GM18507 (cell line): ENCODE measurements at regions not wholly inside any gene's neighbourhood (a gene's known extent, or its start where the extent isn't known, plus 50 kb on each side); places are given as distances from the start of the nearest gene placed in this dataset.

Source experiments
- DNase-seq: peaks from one replicate; pipeline ENCODE4 v3.0.0; 2011; ENCODE audit warnings: low read depth; ENCODE audit not compliant: insufficient read length; ENCODE audit errors: extremely low spot score
- FAIRE-seq: peaks from 2 replicates; lab custom pipeline; 2011; peaks lifted over from hg19 to GRCh38; lab: Jason Lieb, UNC

GRCh38 chr12:115860619-115861018 lies 416.9 kb downstream of the MED13L start:
- FAIRE-seq: no peak
- no peak for DNase-seq

DNA sequence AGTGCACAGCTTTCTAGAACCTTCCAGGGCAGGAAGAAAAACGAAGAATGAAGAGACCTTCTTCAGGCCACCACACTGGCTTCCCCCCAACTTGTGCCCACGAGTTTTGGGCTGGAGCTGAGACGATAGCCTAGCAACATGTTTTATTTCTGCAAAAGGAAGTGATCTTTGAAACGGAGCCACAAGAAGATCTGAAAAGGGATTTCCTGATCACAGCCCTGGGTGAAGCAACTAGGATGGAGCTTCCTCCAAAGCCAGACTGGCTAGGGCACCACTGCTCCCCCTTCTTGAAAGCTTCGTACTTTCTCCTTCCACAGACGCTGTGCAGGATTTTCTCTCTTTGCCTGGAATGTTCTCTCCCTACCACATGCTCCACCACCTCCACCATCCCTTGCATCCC lies 418.3 kb downstream of the MED13L start:
- FAIRE-seq: no peak
- DNase-seq: no peak

DNA sequence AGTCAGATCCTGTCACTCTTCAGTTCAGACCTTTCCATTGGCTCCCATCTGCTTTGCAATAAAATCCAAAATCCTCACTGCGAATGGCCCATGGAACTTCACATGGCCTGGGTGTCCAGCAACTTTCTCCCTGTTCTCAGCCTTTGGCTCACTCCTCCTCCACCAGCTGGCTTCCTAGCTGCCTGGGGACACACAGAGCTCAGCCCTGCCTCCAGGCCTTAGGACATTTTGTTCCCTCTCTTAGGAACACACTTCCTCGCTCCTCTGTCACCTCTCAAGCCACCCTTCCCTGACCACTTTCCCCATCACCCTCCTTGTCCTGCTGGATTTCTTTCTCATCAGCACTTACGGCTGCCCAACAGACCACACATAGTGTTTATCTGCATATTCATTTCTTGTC lies 419.6 kb downstream of the MED13L start:
- FAIRE-seq (no peak), DNase-seq (no peak)

DNA sequence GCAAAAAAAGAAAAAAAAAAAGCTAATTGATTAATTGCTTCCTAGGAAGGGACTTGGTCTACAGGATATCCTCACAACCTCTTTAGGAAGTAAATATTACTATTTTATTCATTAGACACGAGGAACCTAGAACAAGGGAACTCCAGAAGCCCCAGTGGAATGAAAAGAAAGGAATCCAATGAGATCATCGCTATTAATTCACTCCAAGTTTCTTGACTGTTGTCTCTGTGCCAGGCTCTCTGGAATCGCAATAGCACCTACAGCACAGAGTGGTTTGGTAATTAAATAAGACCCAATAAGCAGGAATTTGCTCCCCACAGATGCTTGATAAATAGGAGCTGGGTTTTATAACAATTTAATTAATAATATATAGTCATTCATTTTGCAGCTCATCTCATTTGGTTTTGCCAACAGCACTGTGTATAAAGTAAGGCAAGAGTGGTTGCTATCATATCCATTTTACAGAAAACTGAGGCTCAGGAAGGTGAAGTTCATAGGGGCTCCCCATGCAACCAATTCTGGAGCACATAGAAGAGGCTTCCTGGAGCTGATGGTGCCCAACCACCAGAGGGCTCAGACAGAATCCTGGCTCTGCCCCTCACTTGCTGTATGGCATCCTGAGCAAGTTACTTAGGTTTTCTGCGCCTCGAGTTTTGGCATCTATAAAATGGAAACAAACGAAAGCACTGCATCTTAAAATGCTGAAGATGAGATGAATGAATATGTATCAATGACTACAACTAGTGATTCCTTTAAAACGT lies 420.2 kb downstream of the MED13L start:
- DNase-seq (no peak), FAIRE-seq (no peak)

DNA sequence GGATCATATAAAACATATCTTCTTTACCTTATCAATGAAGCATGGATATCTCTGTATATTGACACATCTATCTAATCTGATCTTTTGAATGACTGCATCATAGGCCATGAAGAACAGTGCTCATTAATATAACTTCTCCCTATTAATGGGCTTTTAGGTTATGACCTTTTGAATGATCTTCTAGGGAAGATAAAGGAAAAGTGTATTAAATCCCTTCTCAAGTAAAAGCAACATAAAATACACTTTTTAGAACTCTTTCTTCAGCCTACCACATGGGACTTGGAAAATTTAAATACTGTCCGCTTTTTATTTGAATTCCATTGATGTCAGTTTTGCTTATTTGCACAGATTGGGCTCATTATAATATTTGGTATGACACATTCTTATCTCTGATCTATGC lies 425.4 kb downstream of the MED13L start:
- DNase-seq: no peak
- no peak for FAIRE-seq

GRCh38 chr12:115850957-115851356 lies 426.5 kb downstream of the MED13L start:
- no peak for DNase-seq
- FAIRE-seq: no peak

DNA sequence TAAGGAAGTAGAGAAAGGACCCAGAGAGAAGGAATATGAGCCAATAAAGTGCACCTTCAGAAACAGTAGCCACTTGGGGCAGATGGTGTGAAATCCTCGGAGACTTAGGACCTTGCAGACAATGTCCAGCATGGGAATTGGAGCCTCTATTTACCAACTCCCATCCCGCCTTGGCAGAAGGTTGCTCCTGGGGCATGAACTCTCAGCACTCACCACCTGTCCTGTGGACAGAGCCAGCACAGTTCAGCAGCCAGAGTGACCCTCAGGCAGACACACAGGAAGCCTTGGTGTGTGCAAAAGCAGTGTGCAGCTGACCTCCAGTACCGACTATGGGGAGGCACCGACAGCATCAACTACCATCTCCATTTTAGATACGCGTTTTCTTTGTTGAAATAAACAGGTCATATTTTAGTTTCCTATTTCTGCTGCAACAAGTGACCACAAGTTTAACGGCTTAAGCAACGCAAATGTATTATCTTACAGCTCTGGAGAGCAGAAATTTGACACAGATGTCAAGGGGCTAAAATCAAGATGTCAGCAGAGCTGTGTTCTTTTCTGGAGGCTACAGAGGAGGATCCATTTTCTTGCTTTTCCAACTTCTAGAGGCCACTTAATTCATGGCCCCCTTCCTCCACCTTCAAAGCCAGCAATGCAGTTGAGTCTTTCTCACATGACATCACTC lies 428.1 kb downstream of the MED13L start:
- FAIRE-seq: no peak
- DNase-seq: no peak

DNA sequence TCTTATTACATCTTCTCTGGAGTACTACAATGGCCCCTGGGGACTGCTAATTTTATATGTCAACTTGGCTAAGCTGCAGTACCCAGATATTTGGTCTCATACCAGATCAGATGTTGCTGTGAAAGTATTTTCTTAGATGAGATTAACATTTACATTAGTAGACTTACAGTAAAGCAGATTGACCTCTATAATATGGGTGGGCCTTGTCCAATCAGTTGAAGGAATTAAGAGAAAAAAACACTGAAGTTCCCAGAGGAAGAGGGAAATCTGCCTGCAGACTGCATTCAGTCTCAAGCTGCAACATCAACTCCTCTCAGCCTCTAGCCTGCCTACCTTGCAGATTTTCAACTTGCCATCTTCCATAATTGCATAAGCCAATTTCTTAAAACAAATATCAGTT lies 430.1 kb downstream of the MED13L start:
- DNase-seq: no peak
- FAIRE-seq: no peak

DNA sequence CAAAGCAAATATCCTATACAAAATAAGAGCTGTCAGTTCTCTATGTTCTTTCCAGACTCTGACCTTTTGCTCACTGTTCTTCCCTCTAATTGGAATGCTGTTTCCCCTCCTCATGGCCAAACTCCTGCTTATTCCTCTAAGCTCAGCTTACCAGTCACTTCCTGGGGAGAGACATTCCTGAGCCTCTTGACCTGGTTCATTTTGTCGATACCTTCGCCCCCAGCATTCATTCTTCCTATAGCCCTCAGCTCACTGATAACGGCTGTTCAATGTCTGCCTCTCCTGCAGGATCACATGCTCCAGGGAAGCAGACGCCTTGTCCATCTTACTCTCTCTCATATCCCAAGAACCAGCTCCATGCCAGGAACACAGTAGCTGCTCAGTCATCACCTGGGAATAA lies 431.0 kb downstream of the MED13L start:
- no peak for FAIRE-seq
- no peak for DNase-seq

GRCh38 chr12:115840159-115840558 lies 437.3 kb downstream of the MED13L start:
- DNase-seq: no peak
- no peak for FAIRE-seq

DNA sequence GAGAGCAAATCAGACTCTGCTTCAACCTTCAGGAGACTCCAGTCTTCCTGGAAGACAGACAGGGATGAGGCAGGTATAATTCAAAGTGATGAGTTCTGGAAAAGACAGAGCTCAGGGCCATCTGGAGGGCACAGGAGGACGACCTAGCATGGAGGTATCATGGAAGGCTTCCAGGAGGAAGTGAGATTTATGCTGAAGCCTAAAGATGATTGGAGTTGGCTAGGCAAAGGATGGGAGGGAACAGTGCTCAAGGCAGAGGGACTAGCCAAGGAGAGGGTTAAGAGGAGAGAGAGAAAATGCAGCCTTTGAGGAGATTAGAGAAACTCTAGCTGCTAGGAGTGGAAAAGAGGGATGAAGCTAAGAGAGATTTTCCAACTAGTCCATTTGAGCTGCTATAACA lies 438.5 kb downstream of the MED13L start:
- no peak for FAIRE-seq
- DNase-seq: no peak

- DNase-seq (no peak), FAIRE-seq (no peak)
Measured at GRCh38 chr12:115837220-115837619, 440.3 kb downstream of the MED13L start.

- no peak for FAIRE-seq
- DNase-seq: no peak
Measured at GRCh38 chr12:115835445-115835844, 442.0 kb downstream of the MED13L start.

DNA sequence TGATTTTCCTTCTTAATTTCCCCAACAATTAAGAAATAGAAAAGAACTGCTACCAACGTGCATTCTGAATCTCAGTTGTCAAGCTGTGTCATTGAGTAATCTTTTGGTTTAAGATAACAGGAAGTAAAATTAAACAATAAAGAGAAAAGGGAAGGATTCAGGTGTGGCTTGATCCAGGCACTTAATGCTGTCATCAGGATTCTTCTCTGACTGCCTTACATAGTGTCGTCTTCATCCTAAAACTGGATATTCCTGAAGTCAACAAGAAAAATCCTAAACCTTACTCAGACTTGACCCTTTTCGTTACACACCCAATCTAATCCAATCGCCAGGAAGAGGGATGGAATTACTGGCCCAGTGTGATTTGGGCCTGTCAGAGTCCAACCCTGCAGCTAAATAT lies 443.8 kb downstream of the MED13L start:
- FAIRE-seq (no peak), DNase-seq (no peak)

DNA sequence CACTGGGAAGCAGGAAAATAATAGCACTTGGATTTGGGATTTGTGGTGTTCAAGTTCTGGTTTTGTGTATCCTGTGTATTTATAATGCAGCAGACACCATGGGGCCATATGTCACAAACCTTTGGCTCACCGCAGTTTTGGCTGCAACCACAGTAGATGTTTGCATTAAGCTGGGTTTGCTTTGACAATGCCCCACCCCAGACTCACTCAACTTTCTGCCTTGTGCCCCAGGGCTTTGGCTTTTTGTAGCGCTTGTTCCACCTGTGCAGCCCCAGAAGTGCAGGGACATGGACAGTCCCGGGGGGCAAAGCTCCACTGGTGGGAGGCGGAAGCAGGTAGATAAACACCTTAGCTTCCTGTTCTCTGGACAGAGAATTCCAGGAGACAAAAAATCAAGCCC lies 446.9 kb downstream of the MED13L start:
- FAIRE-seq: no peak
- DNase-seq: no peak

DNA sequence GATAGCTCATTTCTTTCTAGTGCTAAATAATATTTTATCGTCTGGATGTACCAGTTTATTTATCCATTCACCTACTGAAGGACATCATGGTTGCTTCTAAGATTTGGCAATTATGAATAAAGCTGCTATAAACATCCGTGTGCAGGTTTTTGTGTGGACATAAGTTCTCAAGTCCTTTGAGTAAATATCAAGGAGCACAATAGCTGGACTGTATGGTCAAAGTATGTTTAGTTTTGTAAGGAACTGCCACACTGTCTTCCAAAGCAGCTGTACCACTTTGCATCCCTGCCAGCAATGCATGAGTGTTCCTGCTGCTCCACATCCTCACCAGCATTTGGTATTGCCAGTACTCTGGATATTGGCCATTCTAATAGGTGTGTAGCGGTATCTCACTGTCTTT lies 447.4 kb downstream of the MED13L start:
- FAIRE-seq (no peak), DNase-seq (no peak)

DNA sequence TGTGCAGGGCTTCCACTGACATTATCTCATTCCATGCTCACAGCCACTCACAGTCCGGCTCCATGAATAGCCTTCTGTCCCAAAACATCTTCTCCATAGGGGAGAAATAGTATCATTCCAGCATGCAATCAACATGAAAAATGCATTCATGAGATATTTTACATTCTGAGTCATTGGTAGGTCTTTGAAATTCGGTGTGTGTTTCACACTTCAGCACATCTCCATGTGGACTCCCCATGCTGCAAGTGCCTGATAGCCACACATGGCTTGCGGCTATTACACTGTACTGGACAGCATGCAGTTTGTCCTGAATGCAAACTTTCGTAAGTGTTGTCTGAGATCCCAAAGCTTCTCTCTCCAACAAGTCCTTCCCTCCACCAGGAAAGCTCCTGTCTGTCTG lies 449.3 kb downstream of the MED13L start:
- FAIRE-seq (no peak), DNase-seq (no peak)

DNA sequence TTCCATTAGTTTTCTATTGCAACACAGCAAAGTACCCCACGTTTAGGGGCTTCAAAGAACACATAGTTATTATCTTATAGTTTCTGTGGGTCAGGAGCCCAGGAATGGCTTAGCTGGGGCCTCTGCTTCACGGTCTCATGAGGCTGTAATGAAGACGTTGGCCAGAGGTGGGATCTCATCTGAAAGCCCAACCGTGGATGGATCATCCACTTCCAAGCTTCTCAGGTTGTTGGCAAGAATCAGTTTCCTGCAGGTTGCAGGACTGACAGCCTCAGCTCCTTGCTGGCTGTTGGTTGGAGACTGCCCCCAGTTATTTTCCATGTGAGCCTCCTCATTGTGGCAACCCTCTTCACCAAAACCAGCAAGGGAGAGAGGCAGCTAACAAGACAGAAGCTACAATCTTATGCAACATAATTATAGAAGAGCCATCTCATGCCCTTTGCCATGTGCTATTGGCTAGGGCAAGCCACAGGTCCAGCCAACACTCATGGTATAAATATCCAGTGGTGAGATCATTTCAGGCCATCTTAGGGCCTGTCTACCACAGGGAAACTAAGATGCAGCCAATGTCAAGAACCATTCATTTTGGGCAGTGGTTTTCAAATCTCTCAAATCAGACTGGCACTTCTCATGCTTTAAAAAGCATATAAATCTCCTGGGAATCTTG lies 452.4 kb downstream of the MED13L start:
- FAIRE-seq (no peak), DNase-seq (no peak)

DNA sequence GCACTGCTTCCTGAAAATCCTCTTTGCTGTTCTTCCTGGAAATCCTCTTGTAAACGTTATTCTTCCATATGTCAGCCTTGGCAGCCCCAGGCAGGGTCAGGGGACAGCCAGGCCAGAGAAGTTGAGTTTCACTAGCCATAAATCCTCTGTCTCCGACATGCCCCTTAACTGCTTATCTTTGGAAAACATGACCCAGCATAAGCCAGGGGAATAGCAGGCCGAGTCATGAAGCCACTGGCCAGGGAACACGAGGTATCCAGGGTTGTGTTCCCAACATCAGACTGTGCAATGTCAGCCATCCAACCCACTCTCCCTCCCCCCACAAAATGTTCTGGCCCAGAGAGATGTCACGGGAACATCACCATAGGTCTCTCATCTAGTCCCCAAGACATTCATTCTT lies 453.9 kb downstream of the MED13L start:
- FAIRE-seq (no peak), DNase-seq (no peak)

DNA sequence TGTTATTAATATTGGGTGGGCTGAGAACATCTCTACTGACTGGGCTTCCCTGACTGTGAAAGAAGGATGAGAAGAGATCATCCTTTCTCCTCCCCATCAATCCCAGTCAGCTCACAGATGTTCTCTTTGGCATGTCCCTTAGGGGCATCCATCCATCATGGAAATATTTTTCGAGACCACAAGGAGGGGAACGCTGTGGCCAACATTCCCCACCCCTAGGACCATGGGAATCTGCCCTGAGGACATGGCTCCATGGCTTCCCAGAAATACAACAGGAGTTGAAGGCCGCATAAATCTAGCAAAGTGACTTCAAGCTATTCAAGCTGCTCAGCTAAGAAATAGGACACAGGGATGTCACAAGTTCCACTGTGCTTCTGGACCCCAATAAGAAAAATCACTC lies 456.8 kb downstream of the MED13L start:
- FAIRE-seq (no peak), DNase-seq (no peak)

DNA sequence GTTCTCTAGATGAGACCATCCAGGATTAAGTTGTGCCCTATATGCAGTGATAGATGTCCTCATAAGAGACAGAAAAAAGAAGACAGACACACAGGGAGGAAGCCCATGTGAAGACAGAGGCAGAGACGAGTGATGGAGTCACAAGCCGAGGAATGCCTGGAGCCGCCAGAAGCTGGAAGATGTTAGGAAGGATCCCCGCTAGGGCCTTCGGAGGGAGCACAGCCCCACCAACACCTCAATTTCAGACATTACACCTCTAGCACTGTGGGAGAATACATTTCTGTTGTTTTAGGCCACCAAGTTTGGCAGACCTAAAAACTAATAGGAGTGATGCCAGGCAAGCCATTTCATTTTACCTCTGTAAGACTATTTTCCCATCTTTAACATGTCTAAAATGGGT lies 458.5 kb downstream of the MED13L start:
- DNase-seq: no peak
- FAIRE-seq: no peak
